ENCODE measurements at regions not wholly inside any gene's neighbourhood (a gene's known extent, or its start where the extent isn't known, plus 50 kb on each side); places are given as distances from the start of the nearest gene placed in this dataset.

- no peak for ATAC-seq (ENCODE audit: low read depth)
- Mint-ChIP-seq H3K27ac (no peak overlapping the region), H3K27me3 (no peaks in the 10 kb centered on the region), H3K9me3 (peaks cover 3% of the 10 kb centered on the region), H3K36me3 (ENCODE audit: low read depth) (no peaks in the 10 kb centered on the region), H3K4me1 (no peaks in the 10 kb centered on the region), H3K4me3 (no peak overlapping the region)
- DNase-seq, result no peak
- ChIA-PET POLR2A (no interaction called here), CTCF (no interaction called here)
- TF ChIP-seq CTCF (IDR thresholded peaks at IDR 0.05), result no peak
- intact Hi-C loops (cut with micrococcal nuclease), result no loop called here
These were observed 75.2 kb downstream of the GJA1 start for GRCh38 chr6:121510568-121511177.

- CTCF ChIA-PET, result no interaction called here
- Mint-ChIP-seq H3K4me3 (no peak overlapping the region), H3K9me3 (peaks cover 3% of the 10 kb centered on the region), H3K4me1 (no peaks in the 10 kb centered on the region), H3K36me3 (ENCODE audit: low read depth) (no peaks in the 10 kb centered on the region), H3K27ac (no peak overlapping the region), H3K27me3 (no peaks in the 10 kb centered on the region)
- no peak for DNase-seq
- POLR2A ChIA-PET, result no interaction called here
- intact Hi-C loops (cut with micrococcal nuclease), result no loop called here
- TF ChIP-seq CTCF (IDR thresholded peaks at IDR 0.05), result no peak
- no peak for ATAC-seq (ENCODE audit: low read depth)
These were observed 80.3 kb downstream of the GJA1 start for GRCh38 chr6:121515630-121516265.

- no peak for DNase-seq
- Mint-ChIP-seq H3K27me3 (no peaks in the 10 kb centered on the region), H3K4me3 (no peak overlapping the region), H3K27ac (no peak overlapping the region), H3K36me3 (ENCODE audit: low read depth) (no peaks in the 10 kb centered on the region), H3K4me1 (no peaks in the 10 kb centered on the region), H3K9me3 (peaks cover 3% of the 10 kb centered on the region)
- ChIA-PET POLR2A (no interaction called here), CTCF (no interaction called here)
- no peak for TF ChIP-seq CTCF (IDR thresholded peaks at IDR 0.05)
- no peak for ATAC-seq (ENCODE audit: low read depth)
- intact Hi-C loops (cut with micrococcal nuclease), result no loop called here
These were observed 80.9 kb downstream of the GJA1 start for GRCh38 chr6:121516331-121516730.

DNA sequence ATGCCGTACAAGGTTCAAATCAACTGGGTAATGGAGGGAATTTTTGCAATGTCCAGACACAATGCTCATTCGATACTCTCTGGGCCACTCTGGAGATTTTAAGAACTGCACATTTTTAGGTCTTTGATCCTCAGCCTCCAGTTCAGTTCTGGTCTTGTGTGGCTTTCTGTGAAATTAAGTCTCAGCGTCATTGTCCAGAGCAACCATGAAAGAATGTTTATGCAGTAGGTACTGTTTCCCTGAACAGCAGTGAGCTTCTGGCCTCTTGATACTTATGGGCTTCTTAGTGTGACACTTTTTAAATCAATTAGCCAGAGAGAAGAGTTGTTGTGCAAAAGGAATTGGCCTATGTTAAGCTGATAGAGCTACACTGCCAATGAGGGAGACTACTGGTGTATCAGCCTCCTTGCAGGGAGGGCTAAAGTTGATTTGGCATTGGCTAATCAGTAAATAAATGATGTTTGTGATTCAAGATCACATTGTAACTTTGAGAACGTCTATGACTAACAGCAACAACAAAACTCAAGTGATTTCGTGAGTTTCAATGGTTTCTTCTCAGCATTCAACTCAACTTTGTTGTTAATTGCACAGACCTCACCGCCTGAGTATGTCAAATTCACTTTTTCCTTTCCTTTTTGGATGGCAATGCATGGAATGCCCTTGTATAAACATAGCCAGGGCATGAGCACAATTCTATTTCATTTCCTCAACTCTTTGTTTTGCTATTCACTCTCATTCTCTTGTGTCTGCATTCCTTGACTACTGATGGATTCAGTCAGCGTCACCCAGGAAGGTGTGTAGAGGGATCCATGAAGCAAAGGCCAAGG lies 85.1 kb downstream of the GJA1 start:
- H3K27me3 Mint-ChIP-seq, result no peaks in the 10 kb centered on the region
- H3K9me3 Mint-ChIP-seq, result no peaks in the 10 kb centered on the region
- H3K36me3 Mint-ChIP-seq (ENCODE audit: low read depth), result no peaks in the 10 kb centered on the region
- H3K27ac Mint-ChIP-seq, result no peak overlapping the region
- ChIA-PET POLR2A (no interaction called here), CTCF (no interaction called here)
- DNase-seq (no peak), ATAC-seq (ENCODE audit: low read depth) (no peak)
- TF ChIP-seq CTCF (IDR thresholded peaks at IDR 0.05), result no peak
- no peak overlapping the region for H3K4me3 Mint-ChIP-seq
- intact Hi-C loops (cut with micrococcal nuclease), result no loop called here
- H3K4me1 Mint-ChIP-seq, result no peaks in the 10 kb centered on the region

DNA sequence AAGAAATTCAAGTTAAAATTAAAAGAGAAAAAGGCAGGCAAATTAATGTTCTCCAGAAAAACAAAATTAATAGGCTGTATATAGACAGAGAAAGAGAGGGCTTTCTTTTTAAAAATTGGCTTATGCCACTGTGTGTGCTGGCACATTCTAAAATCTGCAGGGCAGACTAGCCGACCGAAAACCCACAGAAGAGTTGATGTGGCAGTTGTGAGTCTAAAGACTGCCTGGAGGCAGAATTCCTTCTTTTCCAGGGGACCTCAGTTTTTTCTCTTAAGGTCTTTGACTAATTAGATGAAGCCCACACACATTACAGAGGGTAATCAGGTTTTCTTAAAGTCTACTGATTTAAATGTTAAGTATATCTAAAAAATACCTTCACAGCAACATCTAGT lies 85.7 kb downstream of the GJA1 start:
- H3K4me1 Mint-ChIP-seq, result no peaks in the 10 kb centered on the region
- intact Hi-C loops (cut with micrococcal nuclease), result no loop called here
- no peak for DNase-seq
- CTCF ChIA-PET, result no interaction called here
- no peak for TF ChIP-seq CTCF (IDR thresholded peaks at IDR 0.05)
- no peaks in the 10 kb centered on the region for H3K9me3 Mint-ChIP-seq
- H3K27me3 Mint-ChIP-seq, result no peaks in the 10 kb centered on the region
- no peak overlapping the region for H3K27ac Mint-ChIP-seq
- POLR2A ChIA-PET, result no interaction called here
- no peak overlapping the region for H3K4me3 Mint-ChIP-seq
- no peak for ATAC-seq (ENCODE audit: low read depth)
- no peaks in the 10 kb centered on the region for H3K36me3 Mint-ChIP-seq (ENCODE audit: low read depth)

Data from activated B cell treated with CpG ODN at 0.5 μM for 24 hours (primary cell).